HG03439 (cell line): ENCODE measurements at regions not wholly inside any gene's neighbourhood (a gene's known extent, or its start where the extent isn't known, plus 50 kb on each side); places are given as distances from the start of the nearest gene placed in this dataset.

ENCODE experiments used
- ATAC-seq: cut with Tn5 transposase; IDR thresholded peaks from one replicate; pipeline ENCODE4 v1.9.1; 2021; ENCODE audit warnings: mild to moderate bottlenecking, moderate library complexity; ENCODE audit not compliant: unreplicated experiment

GRCh38 chr16:79498928-79499327, 101.6 kb downstream of the MAF start:
- ATAC-seq = no peak

- no peak for ATAC-seq
These were observed 102.8 kb downstream of the MAF start for GRCh38 chr16:79497606-79498350.

- no peak for ATAC-seq
These were observed 106.6 kb downstream of the MAF start for GRCh38 chr16:79493911-79494310.

- no peak for ATAC-seq
These were observed 108.5 kb downstream of the MAF start for GRCh38 chr16:79492036-79492435.

- no peak for ATAC-seq
These were observed 115.5 kb downstream of the MAF start for GRCh38 chr16:79485020-79485419.

- ATAC-seq = no peak
These were observed 116.3 kb downstream of the MAF start for GRCh38 chr16:79484237-79484636.

GRCh38 chr16:79483336-79483735, 117.2 kb downstream of the MAF start:
- no peak for ATAC-seq

- ATAC-seq = no peak
These were observed 118.5 kb downstream of the MAF start for GRCh38 chr16:79482011-79482410.

- ATAC-seq = no peak
These were observed 119.6 kb downstream of the MAF start for GRCh38 chr16:79480929-79481328.

- no peak for ATAC-seq
These were observed 120.5 kb downstream of the MAF start for GRCh38 chr16:79480056-79480455.

GRCh38 chr16:79476580-79476979, 124.0 kb downstream of the MAF start:
- no peak for ATAC-seq

GRCh38 chr16:79475841-79476240, 124.7 kb downstream of the MAF start:
- ATAC-seq = no peak

GRCh38 chr16:79473456-79473855, 127.1 kb downstream of the MAF start:
- no peak for ATAC-seq

- no peak for ATAC-seq
These were observed 128.1 kb downstream of the MAF start for GRCh38 chr16:79472426-79472825.

GRCh38 chr16:79469999-79470398, 130.5 kb downstream of the MAF start:
- ATAC-seq = no peak

- no peak for ATAC-seq
These were observed 131.9 kb downstream of the MAF start for GRCh38 chr16:79468631-79469030.

- ATAC-seq = no peak
These were observed 132.4 kb downstream of the MAF start for GRCh38 chr16:79468121-79468552.

- no peak for ATAC-seq
These were observed 134.4 kb downstream of the MAF start for GRCh38 chr16:79466111-79466510.

GRCh38 chr16:79463841-79464240, 136.7 kb downstream of the MAF start:
- ATAC-seq = no peak

- ATAC-seq = no peak
These were observed 144.5 kb downstream of the MAF start for GRCh38 chr16:79456036-79456435.

GRCh38 chr16:79452671-79453070, 147.9 kb downstream of the MAF start:
- no peak for ATAC-seq

GRCh38 chr16:79451196-79451816, 149.2 kb downstream of the MAF start:
- ATAC-seq = no peak

GRCh38 chr16:79449900-79450299, 150.6 kb downstream of the MAF start:
- no peak for ATAC-seq
